H1 (cell line): ENCODE measurements at regions not wholly inside any gene's neighbourhood (a gene's known extent, or its start where the extent isn't known, plus 50 kb on each side); places are given as distances from the start of the nearest gene placed in this dataset.

Experiments
- POLR2AphosphoS5 ChIP-seq: IDR thresholded peaks from 2 replicates; pipeline ENCODE4 v1.6.1; 2011; ENCODE audit warnings: low read depth, low read length
- SAP30 ChIP-seq: fragments of 300-600 bp; sonication (generic); IDR thresholded peaks from 2 replicates; pipeline ENCODE4 v1.7.1; 2012; ENCODE audit warnings: low read length, moderate library complexity, mild to moderate bottlenecking, inconsistent platforms; ENCODE audit not compliant: insufficient read depth, insufficient replicate concordance
- SIX5 ChIP-seq: IDR thresholded peaks from 2 replicates; pipeline ENCODE4 v1.6.1; 2011; ENCODE audit warnings: mild to moderate bottlenecking, low read depth, low read length
- TF ChIP-seq, protein P1 (sequence below): IDR thresholded peaks from 2 replicates; pipeline ENCODE4 v1.6.1; 2012; ENCODE audit warnings: inconsistent platforms
- TF ChIP-seq, protein P2 (sequence below): IDR thresholded peaks from 2 replicates; pipeline ENCODE4 v1.6.1; 2012; ENCODE audit warnings: inconsistent platforms

DNA sequence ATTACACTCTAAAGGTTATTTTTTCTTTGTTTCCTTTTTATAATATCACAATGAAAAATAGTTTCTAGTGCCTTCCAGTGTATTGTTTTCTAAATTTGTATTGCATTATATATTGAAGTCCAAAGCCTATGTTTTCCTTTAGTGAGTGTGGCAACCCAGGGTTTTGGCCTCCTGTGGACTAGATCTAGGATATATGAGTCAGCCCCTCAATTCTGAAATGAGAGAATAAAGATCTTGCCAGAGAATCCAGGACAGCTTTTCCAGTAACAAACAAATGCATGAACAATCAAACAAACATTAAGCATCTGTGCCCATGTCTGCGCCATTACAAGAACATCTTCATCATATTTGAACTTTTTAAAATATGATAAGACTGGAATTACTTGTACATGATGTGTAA is 70.7 kb upstream of the SSTR1 start (continued):
- TF ChIP-seq, protein P1, sequence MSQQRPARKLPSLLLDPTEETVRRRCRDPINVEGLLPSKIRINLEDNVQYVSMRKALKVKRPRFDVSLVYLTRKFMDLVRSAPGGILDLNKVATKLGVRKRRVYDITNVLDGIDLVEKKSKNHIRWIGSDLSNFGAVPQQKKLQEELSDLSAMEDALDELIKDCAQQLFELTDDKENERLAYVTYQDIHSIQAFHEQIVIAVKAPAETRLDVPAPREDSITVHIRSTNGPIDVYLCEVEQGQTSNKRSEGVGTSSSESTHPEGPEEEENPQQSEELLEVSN = no peak
- TF ChIP-seq, protein P2, sequence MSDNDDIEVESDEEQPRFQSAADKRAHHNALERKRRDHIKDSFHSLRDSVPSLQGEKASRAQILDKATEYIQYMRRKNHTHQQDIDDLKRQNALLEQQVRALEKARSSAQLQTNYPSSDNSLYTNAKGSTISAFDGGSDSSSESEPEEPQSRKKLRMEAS = no peak
- TF ChIP-seq SIX5 = no peak
- no peak for TF ChIP-seq POLR2AphosphoS5
- no peak for TF ChIP-seq SAP30
